ENCODE measurements at regions not wholly inside any gene's neighbourhood (a gene's known extent, or its start where the extent isn't known, plus 50 kb on each side); places are given as distances from the start of the nearest gene placed in this dataset.

- no peak for DNase-seq
Observed at GRCh38 chr18:39072970-39073369, 1507.4 kb upstream of the CELF4 start.

GRCh38 chr18:39062426-39062825 lies 1496.8 kb upstream of the CELF4 start:
- DNase-seq: no peak

DNA sequence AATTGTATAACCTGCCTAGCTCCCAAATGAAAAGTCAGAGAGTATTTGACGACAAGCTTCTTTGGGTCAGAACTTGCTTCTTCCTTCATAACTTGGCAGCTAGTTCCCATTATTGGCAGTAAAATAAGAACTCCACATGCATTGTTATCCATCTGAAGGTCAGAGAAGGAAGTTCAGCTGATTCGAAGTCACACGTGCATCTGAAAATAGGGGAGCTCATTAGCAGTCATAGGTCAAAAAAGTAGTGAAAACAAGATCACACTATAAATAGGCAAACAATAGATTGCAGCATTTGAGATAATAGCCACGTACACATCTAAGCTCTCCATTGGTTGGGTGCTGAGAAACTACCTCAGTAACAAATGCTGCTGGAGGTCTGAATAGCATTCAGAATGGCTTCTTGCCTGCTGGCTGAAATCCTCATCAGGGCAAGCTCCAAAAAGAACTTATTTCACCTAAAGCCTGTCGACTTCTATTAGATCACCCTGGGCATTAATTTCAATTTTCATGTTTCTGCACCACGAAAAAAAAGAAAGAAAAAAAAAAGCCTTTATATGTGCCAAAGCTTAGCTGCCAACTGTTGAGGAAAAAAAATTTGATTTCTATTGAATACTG lies 1492.9 kb upstream of the CELF4 start:
- no peak for DNase-seq

GRCh38 chr18:39057423-39058064 lies 1491.9 kb upstream of the CELF4 start:
- no peak for DNase-seq

DNA sequence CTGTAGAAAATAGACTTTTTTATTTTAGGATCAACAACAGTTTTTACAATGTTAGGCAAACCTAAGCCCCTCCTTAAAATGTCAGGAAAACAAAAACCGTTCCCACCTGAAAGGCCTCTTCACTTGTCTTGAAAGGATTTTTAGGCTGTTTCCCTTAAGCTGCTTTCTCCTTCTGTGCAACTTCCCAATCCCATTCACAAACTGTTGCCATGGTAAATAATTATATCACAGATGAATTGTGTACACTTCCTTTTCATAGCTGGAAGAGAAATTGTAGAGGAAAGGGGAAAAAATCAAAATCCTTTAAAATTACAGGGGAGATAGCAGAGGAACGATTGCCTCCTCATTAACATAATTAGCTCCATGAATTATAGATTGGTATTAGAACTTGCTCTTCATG lies 1488.0 kb upstream of the CELF4 start:
- no peak for DNase-seq

GRCh38 chr18:39051013-39051412 lies 1485.4 kb upstream of the CELF4 start:
- no peak for DNase-seq

GRCh38 chr18:39039813-39040212 lies 1474.2 kb upstream of the CELF4 start:
- DNase-seq: no peak

- DNase-seq: no peak
Observed at GRCh38 chr18:39037925-39038324, 1472.3 kb upstream of the CELF4 start.

- no peak for DNase-seq
Observed at GRCh38 chr18:39033312-39033711, 1467.7 kb upstream of the CELF4 start.

DNA sequence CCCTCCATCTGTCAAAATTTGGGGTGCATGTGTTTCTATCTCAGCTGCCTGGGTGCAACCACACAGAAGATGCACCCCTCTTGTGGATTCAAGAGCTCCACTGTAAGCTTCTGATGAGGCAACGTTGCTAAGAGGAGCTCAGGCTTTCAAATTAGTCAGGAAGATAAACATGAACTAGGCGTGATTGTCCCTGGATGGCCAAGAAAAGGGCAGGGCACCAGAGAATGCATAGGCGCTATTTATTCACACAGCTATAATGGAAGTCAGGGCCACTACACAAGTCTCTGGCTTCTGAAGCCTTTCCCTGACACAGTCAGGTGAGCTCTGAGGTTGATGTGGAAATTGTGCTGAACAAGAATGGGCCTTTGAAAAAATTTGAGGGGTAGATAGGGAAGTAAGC lies 1466.0 kb upstream of the CELF4 start:
- DNase-seq: no peak

DNA sequence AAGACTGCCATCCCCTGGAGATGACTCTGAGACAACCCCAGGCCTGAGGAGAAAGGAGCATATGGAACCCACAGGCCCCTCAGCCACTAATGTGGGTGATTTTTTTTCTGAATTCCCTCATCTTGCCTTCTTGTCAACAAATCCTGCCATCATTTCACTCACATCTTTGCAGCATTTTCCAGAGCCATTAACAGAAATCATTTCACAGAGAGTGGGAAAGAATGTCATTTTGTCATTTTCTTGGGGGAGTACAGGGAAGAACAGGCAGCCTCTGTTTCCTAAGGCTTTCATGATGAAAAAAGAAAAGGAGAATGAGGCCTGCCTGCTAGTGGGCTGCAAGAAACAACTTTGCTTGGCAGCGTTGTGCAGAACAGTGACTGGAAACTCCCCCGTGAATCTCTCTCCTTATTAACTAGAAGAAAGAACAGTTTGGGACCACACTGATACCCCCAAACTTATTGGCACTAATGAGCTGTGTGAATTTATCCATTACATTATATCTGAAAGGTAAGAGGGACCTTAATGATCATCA lies 1464.6 kb upstream of the CELF4 start:
- DNase-seq: no peak

- no peak for DNase-seq
Observed at GRCh38 chr18:39025531-39025930, 1459.9 kb upstream of the CELF4 start.

- DNase-seq: no peak
Observed at GRCh38 chr18:39019989-39020388, 1454.4 kb upstream of the CELF4 start.

DNA sequence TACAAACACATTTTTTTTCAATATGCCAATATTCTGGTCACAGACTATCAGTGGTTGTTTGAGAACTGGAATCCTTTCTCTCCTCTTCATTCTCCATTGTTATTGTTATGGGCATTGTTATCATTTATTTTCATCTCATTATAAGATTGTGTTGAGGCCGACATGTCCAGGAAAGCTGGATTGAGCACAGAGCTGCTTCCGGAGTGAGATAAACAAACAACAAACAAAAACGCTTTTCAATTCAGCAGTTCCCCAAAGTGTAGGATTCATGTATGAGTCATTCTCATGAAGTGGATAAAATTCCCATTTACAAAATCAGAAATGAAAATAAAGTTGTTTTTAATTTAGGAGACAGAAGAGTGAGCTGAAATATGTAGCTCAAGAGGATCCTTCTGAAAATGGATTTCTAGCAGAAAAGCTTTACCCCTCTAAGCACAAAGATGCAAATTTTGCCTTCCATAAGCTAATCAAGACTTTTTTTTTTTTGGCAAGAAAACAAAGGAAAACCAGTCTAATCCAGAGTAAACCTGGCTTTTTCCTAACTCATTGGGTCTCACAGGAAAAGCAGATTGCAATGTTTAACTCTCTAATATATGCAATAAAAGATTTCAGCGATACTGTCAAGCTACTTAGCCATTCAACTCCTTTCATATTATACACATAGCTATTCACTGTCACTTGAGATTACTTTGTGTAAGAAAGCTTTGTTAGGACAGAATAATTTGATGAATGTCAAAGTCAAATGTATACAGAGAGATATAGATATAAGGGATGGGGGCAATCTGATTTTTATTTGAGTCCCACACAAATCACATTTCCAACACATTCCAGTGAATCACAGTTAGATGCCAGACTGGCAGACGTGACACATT lies 1441.7 kb upstream of the CELF4 start:
- no peak for DNase-seq

DNA sequence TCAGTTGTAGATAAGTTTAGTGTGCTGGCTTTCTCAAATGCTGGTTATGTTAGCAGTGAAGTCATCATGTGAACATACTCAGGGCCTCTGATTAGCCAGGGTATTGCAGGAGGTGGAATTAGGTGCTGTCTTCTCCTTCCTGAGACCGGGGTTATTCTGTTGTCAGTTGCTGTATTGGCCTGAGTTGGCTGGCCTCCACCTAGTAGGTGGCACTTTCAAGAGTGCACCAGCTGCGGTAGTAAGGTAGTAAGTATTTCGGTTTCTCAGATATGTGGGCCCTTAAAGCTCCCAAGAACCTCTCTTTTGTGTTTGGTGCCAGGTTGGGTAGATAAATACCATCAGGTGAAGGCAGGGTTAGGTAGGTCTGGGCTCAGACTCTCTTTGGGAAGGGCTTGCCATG lies 1430.5 kb upstream of the CELF4 start:
- DNase-seq: no peak

GRCh38 chr18:38993342-38993741 lies 1427.7 kb upstream of the CELF4 start:
- DNase-seq: no peak

GRCh38 chr18:38984968-38985367 lies 1419.4 kb upstream of the CELF4 start:
- no peak for DNase-seq

DNA sequence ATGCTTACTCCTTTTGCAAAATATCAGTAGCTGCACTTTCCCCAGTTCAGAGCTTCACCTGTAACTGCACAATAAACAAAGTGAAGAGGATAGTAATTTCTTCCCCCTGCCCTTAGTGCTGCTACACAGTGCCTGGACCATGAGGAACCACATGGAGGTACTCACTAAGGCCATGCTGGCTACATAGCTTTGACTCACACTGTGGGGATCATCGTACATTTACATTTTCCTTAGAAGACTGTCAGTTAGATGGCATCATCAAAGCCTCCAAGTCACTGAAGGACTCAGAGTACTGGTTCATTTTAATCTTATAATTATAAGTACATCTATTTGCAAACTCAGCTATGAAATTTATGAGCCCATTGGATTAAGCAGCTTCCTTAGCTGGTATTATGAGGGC lies 1416.5 kb upstream of the CELF4 start:
- DNase-seq: no peak

- DNase-seq: no peak
Observed at GRCh38 chr18:38981389-38981788, 1415.8 kb upstream of the CELF4 start.

GRCh38 chr18:38980420-38980819 lies 1414.8 kb upstream of the CELF4 start:
- DNase-seq: no peak

DNA sequence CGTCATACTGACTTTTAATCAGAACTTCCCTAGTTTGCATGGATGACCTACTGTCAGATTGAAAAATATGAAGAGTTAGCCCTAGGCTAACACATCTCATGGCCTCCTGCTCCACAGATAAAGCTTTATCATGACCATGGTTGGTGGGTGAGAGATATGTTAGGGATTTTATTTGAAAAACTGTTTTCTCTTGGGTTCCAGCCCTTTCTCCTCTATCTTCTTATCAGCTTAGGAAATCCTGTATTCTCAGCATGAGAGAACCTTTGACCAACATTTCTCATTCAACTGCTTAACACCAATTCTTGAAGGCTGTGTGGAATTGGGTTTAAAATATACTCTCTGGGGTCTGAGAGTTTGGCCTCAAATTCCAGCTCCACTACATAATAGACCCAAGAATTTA lies 1407.0 kb upstream of the CELF4 start:
- no peak for DNase-seq

- DNase-seq: no peak
Observed at GRCh38 chr18:38971881-38972280, 1406.3 kb upstream of the CELF4 start.

- no peak for DNase-seq
Observed at GRCh38 chr18:38966841-38967240, 1401.2 kb upstream of the CELF4 start.
